GM10248 (cell line): ENCODE measurements at regions not wholly inside any gene's neighbourhood (a gene's known extent, or its start where the extent isn't known, plus 50 kb on each side); places are given as distances from the start of the nearest gene placed in this dataset.
A peak's percentile ranks its signal among the peaks of the same experiment; 100 is the strongest.

Source experiments
- CTCF ChIA-PET: fragments of 300-600 bp; sonication (Branson Sonifier 250); formaldehyde crosslinking; extraction: SDS; loops from one replicate; lab custom pipeline; 2021; ENCODE audit warnings: antibody characterized with exemption; lab: Yijun Ruan, JAX
- POLR2A ChIA-PET: fragments of 350-650 bp; sonication (Branson Sonifier 250); formaldehyde crosslinking; extraction: SDS; loops from one replicate; lab custom pipeline; 2020; ENCODE audit warnings: antibody characterized with exemption; lab: Yijun Ruan, JAX
- DNase-seq: peaks from one replicate; pipeline ENCODE4 v3.0.0; 2012; ENCODE audit errors: extremely low spot score
- CTCF ChIP-seq: IDR thresholded peaks from 2 replicates; pipeline ENCODE4 v1.5.1; 2012; ENCODE audit warnings: mild to moderate bottlenecking, low read depth; ENCODE audit errors: extremely low read depth, missing control alignments, control extremely low read depth

- DNase-seq: no peak
- no peak for TF ChIP-seq CTCF
- ChIA-PET POLR2A (no interaction called here), CTCF (no interaction called here)
Observed at GRCh38 chr9:20199111-20199510, 410.3 kb upstream of the SLC24A2 start.

DNA sequence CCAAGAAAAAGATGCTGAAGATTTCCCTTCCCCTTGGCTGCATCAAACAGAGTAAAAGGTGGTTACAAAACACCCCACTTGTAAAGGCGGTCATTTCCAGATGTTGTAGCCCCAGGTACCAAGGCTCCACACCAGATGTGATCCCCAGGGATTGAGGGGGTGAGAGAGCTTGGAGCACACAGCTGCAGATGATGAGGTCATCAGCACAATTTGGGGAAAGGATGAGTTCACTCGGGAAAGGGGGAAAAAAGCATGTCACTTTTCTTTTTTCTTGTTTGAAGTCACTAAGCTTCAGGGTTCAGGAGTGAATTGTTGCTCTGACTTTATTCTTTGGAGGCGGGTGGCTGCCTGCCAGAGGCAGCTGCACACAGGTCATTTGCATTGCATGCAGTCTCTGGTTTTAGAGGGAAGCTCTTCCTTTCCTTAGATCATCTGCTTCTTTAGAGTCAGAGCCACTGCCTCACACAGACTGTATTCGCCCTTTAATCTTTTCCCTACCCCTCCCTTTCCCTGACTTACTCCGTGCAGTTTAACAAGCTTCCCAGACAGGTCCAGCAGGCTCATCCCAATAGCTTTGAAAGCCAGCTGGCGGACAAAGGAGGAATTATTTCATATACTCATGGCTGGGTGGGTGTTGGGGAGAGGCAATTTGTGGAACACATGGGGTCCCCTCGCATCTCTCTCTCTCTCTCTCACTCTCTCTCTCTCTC lies 409.3 kb upstream of the SLC24A2 start:
- ChIA-PET POLR2A (no interaction called here), CTCF (no interaction called here)
- peak; percentile 22 for DNase-seq
- TF ChIP-seq CTCF: no peak

GRCh38 chr9:20191228-20191840 lies 402.5 kb upstream of the SLC24A2 start:
- ChIA-PET CTCF (no interaction called here), POLR2A (no interaction called here)
- no peak for DNase-seq
- TF ChIP-seq CTCF: no peak

DNA sequence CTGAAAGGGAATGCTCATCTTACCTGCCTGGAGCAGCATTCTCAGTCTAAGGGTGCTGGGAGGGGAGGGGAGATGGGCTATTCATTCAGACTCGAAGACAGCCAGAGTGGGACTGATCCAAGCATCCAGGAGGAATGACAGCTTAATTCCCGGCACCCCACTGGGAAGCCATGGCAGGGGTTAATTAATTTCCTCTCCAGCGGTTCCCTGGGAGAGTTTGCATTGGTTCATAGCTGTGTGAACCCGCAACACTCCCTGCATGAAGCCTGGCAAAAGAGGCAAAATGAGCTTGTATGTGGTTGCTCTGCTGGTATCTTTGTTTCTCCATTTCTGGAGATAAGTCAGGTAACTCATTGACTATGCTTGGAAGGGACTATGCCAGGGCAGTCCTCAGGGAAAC lies 401.0 kb upstream of the SLC24A2 start:
- ChIA-PET CTCF (interaction anchor here (1.9 kb wide), 1 partner anchor 52 kb away, joined by 5 read pairs; no protein-coding TSS in a partner anchor), POLR2A (no interaction called here)
- no peak for TF ChIP-seq CTCF
- DNase-seq: no peak

DNA sequence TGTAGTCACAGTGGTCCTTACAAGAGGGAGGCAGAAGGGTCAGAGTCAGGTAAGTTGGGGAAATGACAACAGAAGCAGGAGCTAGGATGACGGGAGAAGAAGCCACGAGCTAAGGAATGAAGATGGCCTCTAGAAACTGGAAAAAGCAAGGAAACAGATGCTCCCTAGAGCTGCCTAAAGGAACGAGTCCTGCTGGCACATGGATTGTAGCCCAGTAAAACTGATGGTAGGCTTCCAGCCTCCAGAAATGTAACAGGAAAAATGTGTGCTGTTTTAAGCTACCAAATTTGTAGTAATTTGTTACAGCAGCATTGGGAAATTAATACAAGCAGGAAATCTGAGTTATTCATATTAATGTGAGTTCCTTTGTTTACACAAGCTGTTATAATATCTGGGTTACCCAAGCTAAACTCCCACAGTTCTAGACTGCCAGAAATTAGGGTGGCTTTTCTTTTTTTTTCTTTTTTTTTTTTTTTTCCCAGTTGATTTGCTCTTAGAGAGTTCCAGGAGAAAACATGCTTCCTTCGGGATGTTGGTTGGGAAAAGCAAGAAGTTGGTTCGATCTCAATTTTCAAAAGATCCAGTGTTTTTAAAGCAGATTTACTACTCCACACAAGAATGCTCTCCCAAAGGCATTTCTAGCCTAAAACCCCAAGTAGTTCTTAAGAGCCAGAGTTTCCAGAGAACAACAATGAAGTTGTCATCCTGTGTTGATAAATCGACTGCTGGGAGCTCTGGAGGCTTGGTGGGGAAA lies 400.0 kb upstream of the SLC24A2 start:
- no peak for TF ChIP-seq CTCF
- no peak for DNase-seq
- POLR2A ChIA-PET: interaction anchor here (0.7 kb wide), 1 partner anchor 554 kb away, joined by 4 read pairs; no protein-coding TSS in a partner anchor
- CTCF ChIA-PET: interaction anchor here (1.9 kb wide), 1 partner anchor 51 kb away, joined by 5 read pairs; no protein-coding TSS in a partner anchor

GRCh38 chr9:20187318-20187717 lies 398.5 kb upstream of the SLC24A2 start:
- DNase-seq: no peak
- CTCF ChIA-PET: no interaction called here
- POLR2A ChIA-PET: no interaction called here
- no peak for TF ChIP-seq CTCF
